B cell (primary cell): ENCODE measurements at regions not wholly inside any gene's neighbourhood (a gene's known extent, or its start where the extent isn't known, plus 50 kb on each side); places are given as distances from the start of the nearest gene placed in this dataset.

ENCODE experiments used
- ATAC-seq: fragments of 200-7000 bp; cut with Tn5 transposase; one replicate; pipeline ENCODE4 v1.10.0; 2021; ENCODE audit warnings: low read depth, mild to moderate bottlenecking, moderate number of reproducible peaks, moderate library complexity
- CTCF ChIA-PET: fragments of 350-600 bp; sonication (Branson Sonifier 250); formaldehyde crosslinking; loops from one replicate; lab custom pipeline; 2021; ENCODE audit warnings: antibody characterized with exemption, inconsistent platforms; lab: Charles Lee
- POLR2A ChIA-PET: fragments of 350-600 bp; sonication (Branson Sonifier 250); formaldehyde crosslinking; loops from one replicate; lab custom pipeline; 2021; ENCODE audit warnings: antibody characterized with exemption; lab: Charles Lee
- DNase-seq: peaks from one replicate; pipeline ENCODE4 v3.0.0; 2013
- H2AFZ ChIP-seq: 2 replicates; pipeline ENCODE4 v1.6.1; 2012; ENCODE audit warnings: mild to moderate bottlenecking, low read depth, low read length; ENCODE audit not compliant: insufficient read depth, poor library complexity, severe bottlenecking
- H3K27ac ChIP-seq, 2 donors: 1 replicate in 1 of 2; 2 replicates in 1 of 2; pipeline ENCODE4 v1.5.1; 2012 to 2013; ENCODE audit warnings: low read length in 2 of 2, mild to moderate bottlenecking in 2 of 2, moderate library complexity in 1 of 2
- H3K27me3 ChIP-seq, 4 experiments: fragments of 200-600 bp in 1 of 4; sonication (generic) in 1 of 4; replicated peaks in 1 of 4; 1 replicate in 2 of 4; 2 replicates in 2 of 4; pipeline versions ENCODE4 v1.6.1 to v1.7.0; 2013 to 2016; ENCODE audit warnings: low read length in 3 of 4, mild to moderate bottlenecking in 2 of 4, mixed read lengths in 1 of 4, moderate library complexity in 1 of 4; ENCODE audit not compliant: insufficient read depth in 4 of 4, control insufficient read depth in 3 of 4; ENCODE audit errors: control extremely low read depth in 1 of 4
- H3K36me3 ChIP-seq, 2 experiments: replicated peaks in 1 of 2; 1 replicate in 1 of 2; 2 replicates in 1 of 2; pipeline versions ENCODE4 v1.6.1 to v1.7.1; 2013; ENCODE audit warnings: low read length in 1 of 2; ENCODE audit not compliant: insufficient read depth in 2 of 2, control insufficient read depth in 1 of 2; ENCODE audit errors: control extremely low read depth in 1 of 2, extremely low read depth in 1 of 2
- H3K4me1 ChIP-seq, 2 donors: fragments of 200-600 bp in 1 of 2; sonication (generic) in 1 of 2; 1 replicate in 1 of 2; 2 replicates in 1 of 2; pipeline versions ENCODE4 v1.5.1 to v1.6.1; 2013 to 2017; ENCODE audit warnings: low read length in 2 of 2; ENCODE audit not compliant: control insufficient read depth in 2 of 2, insufficient read depth in 2 of 2
- H3K4me2 ChIP-seq: replicated peaks from 2 replicates; pipeline ENCODE3; 2012; ENCODE audit warnings: mild to moderate bottlenecking, low read depth, low read length; ENCODE audit not compliant: poor library complexity, severe bottlenecking
- H3K4me3 ChIP-seq, 5 experiments: fragments of 200-600 bp in 1 of 5; sonication (generic) in 1 of 5; 1 replicate in 3 of 5; 2 replicates in 2 of 5; pipeline versions ENCODE4 v1.5.1 to v1.7.0; 2011 to 2016; ENCODE audit warnings: low read length in 4 of 5, mild to moderate bottlenecking in 4 of 5, low read depth in 2 of 5, control low read depth in 1 of 5, moderate library complexity in 1 of 5; ENCODE audit not compliant: insufficient read depth in 1 of 5; ENCODE audit errors: control extremely low read depth in 1 of 5, extremely low read depth in 1 of 5
- H3K79me2 ChIP-seq: fragments of 200-600 bp; sonication (generic); one replicate; pipeline ENCODE4 v1.6.0; 2016; ENCODE audit warnings: low read length; ENCODE audit not compliant: control insufficient read depth, insufficient read depth
- H3K9ac ChIP-seq: fragments of 200-600 bp; sonication (generic); 2 replicates; pipeline ENCODE4 v1.6.1; 2017; ENCODE audit warnings: mild to moderate bottlenecking, low read length, moderate library complexity
- H3K9me3 ChIP-seq, 3 donors: one replicate each; pipeline versions ENCODE4 v1.6.1 to v1.7.1; 2013; ENCODE audit warnings: low read length in 2 of 3; ENCODE audit not compliant: control insufficient read depth in 2 of 3, insufficient read depth in 1 of 3; ENCODE audit errors: control extremely low read depth in 1 of 3
- H4K20me1 ChIP-seq: 2 replicates; pipeline ENCODE4 v1.6.0; 2012; ENCODE audit warnings: mild to moderate bottlenecking, low read length; ENCODE audit not compliant: insufficient read depth, control insufficient read depth, poor library complexity, severe bottlenecking
- H3K27ac Mint-ChIP-seq: one replicate; pipeline ENCODE4 v1.8.0; 2021; ENCODE audit warnings: mixed read lengths
- H3K27me3 Mint-ChIP-seq: one replicate; pipeline ENCODE4 v1.8.0; 2021; ENCODE audit warnings: mixed read lengths
- H3K4me1 Mint-ChIP-seq: one replicate; pipeline ENCODE4 v1.8.0; 2021; ENCODE audit warnings: mixed read lengths
- H3K4me3 Mint-ChIP-seq: one replicate; pipeline ENCODE4 v1.8.0; 2021; ENCODE audit warnings: mixed read lengths
- H3K9me3 Mint-ChIP-seq: one replicate; pipeline ENCODE4 v1.8.0; 2022; ENCODE audit warnings: mixed read lengths; ENCODE audit not compliant: insufficient read depth
- CTCF ChIP-seq: fragments of 200-600 bp; IDR thresholded peaks from one replicate; pipeline ENCODE4 v1.8.0; 2022; ENCODE audit warnings: antibody characterized with exemption, mild to moderate bottlenecking
- EZH2 ChIP-seq: IDR thresholded peaks from 2 replicates; pipeline ENCODE4 v1.6.1; 2012; ENCODE audit warnings: borderline replicate concordance, low read depth, mild to moderate bottlenecking, moderate library complexity, low read length; ENCODE audit not compliant: insufficient read depth, poor library complexity, severe bottlenecking
- whole genome bisulfite sequencing: methylation state at CpG from one replicate; pipeline ENCODE4 v1.1.5; 2013; ENCODE audit warnings: missing lambda C conversion rate; ENCODE audit not compliant: insufficient coverage; 5-methylcytosine and 5-hydroxymethylcytosine counted together
- intact Hi-C: fragments of 100-400 bp; cut with micrococcal nuclease; formaldehyde crosslinking; loops from one replicate; pipeline ENCODE4 v1.10.0; 2022

- Histone ChIP-seq H3K79me2 (no peaks in the 10 kb centered on the region), H3K4me3 (peak overlapping the region; percentile 31 to 58 (median 54)), H3K36me3 (no peaks in the 10 kb centered on the region), H3K27me3 (peaks cover 0 to 29% (median 9%) of the 10 kb centered on the region in 4 experiments), H3K9ac (peak overlapping the region; percentile 62), H4K20me1 (no peaks in the 10 kb centered on the region), H2AFZ (peak overlapping the region; percentile 62), H3K4me2 (peak overlapping the region; percentile 86), H3K9me3 (peaks cover 0 to 8% (median 0%) of the 10 kb centered on the region in 3 donors), H3K27ac (no peak overlapping the region), H3K4me1 (peaks cover 26 to 30% of the 10 kb centered on the region in 2 donors)
- TF ChIP-seq EZH2 (no peak), CTCF (no peak)
- intact Hi-C loops: no loop called here
- Mint-ChIP-seq H3K27ac (no peak overlapping the region), H3K9me3 (peaks cover 2% of the 10 kb centered on the region), H3K4me3 (peak overlapping the region; percentile 80), H3K4me1 (peaks cover 24% of the 10 kb centered on the region), H3K27me3 (peaks cover 23% of the 10 kb centered on the region)
- DNase-seq: no peak
- CTCF ChIA-PET: interaction anchor here (0.7 to 1.8 kb wide), 3 partner anchors 16 to 147 kb away, joined by 3 to 4 read pairs (median 3); no protein-coding TSS in a partner anchor
- 5% methylated on average over 23 of the region's 26 CpGs for WGBS
- POLR2A ChIA-PET: no interaction called here
- ATAC-seq: peak; percentile 49
Measured at GRCh38 chr6:166253778-166254204, 54.4 kb downstream of the PRR18 start.

GRCh38 chr6:166253281-166253681 lies 54.9 kb downstream of the PRR18 start:
- intact Hi-C loops: no loop called here
- H3K27me3 Mint-ChIP-seq: peaks cover 23% of the 10 kb centered on the region
- H3K9me3 Mint-ChIP-seq: peaks cover 2% of the 10 kb centered on the region
- peaks cover 20% of the 10 kb centered on the region for H3K4me1 Mint-ChIP-seq
- H3K4me1 ChIP-seq: peaks cover 23 to 26% of the 10 kb centered on the region in 2 donors
- no peak overlapping the region for H3K27ac ChIP-seq
- H2AFZ ChIP-seq: peak overlapping the region; percentile 62
- H3K79me2 ChIP-seq: no peaks in the 10 kb centered on the region
- CTCF ChIA-PET: interaction anchor here (0.7 to 1.8 kb wide), 3 partner anchors 15 to 147 kb away, joined by 3 to 4 read pairs (median 3); no protein-coding TSS in a partner anchor
- H3K27me3 ChIP-seq: peaks cover 0 to 29% (median 9%) of the 10 kb centered on the region in 4 experiments
- no peaks in the 10 kb centered on the region for H3K36me3 ChIP-seq
- POLR2A ChIA-PET: no interaction called here
- H4K20me1 ChIP-seq: no peaks in the 10 kb centered on the region
- peak overlapping the region; percentile 80 for H3K4me3 Mint-ChIP-seq
- peak overlapping the region; percentile 62 for H3K9ac ChIP-seq
- TF ChIP-seq CTCF (no peak), EZH2 (no peak)
- under 1% methylated on average over 36 of the region's 38 CpGs for WGBS
- peak overlapping the region; percentile 31 to 58 (median 54) for H3K4me3 ChIP-seq
- H3K4me2 ChIP-seq: peak overlapping the region; percentile 86
- ATAC-seq (peak; percentile 21), DNase-seq (peak; percentile 45)
- H3K27ac Mint-ChIP-seq: no peak overlapping the region
- H3K9me3 ChIP-seq: peaks cover 0 to 8% (median 0%) of the 10 kb centered on the region in 3 donors
